HEK293T (cell line): ENCODE measurements at regions not wholly inside any gene's neighbourhood (a gene's known extent, or its start where the extent isn't known, plus 50 kb on each side); places are given as distances from the start of the nearest gene placed in this dataset.
"Not testable (repeated sequence)": the region's sequence is repeated elsewhere in the genome, so short reads cannot be mapped to it uniquely, and the experiment has no call there.

Experiments used
- CTCF ChIA-PET: fragments of 350-600 bp; formaldehyde crosslinking; extraction: SDS; loops from one replicate; lab custom pipeline; 2021; ENCODE audit warnings: antibody characterized with exemption, inconsistent platforms; lab: Yijun Ruan, JAX
- POLR2A ChIA-PET: fragments of 350-600 bp; formaldehyde crosslinking; extraction: SDS; loops from one replicate; lab custom pipeline; 2020; ENCODE audit warnings: antibody characterized with exemption, inconsistent platforms; lab: Yijun Ruan, JAX
- DNase-seq: peaks from one replicate; pipeline ENCODE4 v3.0.0; 2012; ENCODE audit warnings: mixed read lengths; ENCODE audit errors: extremely low spot score
- ARNT ChIP-seq: fragments of 450-650 bp; IDR thresholded peaks from 2 replicates; pipeline ENCODE4 v1.6.1; 2017; ENCODE audit warnings: mild to moderate bottlenecking
- BHLHE40 ChIP-seq: fragments of 450-650 bp; IDR thresholded peaks from 2 replicates; pipeline ENCODE4 v1.6.1; 2016; ENCODE audit warnings: mild to moderate bottlenecking, moderate library complexity, borderline replicate concordance
- CTBP1 ChIP-seq: fragments of 450-650 bp; IDR thresholded peaks from 2 replicates; pipeline ENCODE4 v1.6.1; 2016; ENCODE audit warnings: borderline replicate concordance
- ELF4 ChIP-seq: fragments of 450-650 bp; IDR thresholded peaks from 2 replicates; pipeline ENCODE4 v1.6.1; 2017; ENCODE audit warnings: antibody characterized with exemption
- FOXA1 ChIP-seq: fragments of 450-650 bp; IDR thresholded peaks from 2 replicates; pipeline ENCODE4 v1.6.1; 2016; ENCODE audit warnings: mild to moderate bottlenecking
- FOXK2 ChIP-seq: fragments of 450-650 bp; IDR thresholded peaks from 2 replicates; pipeline ENCODE4 v1.6.1; 2016; ENCODE audit warnings: mild to moderate bottlenecking
- FOXM1 ChIP-seq: fragments of 450-650 bp; IDR thresholded peaks from 2 replicates; pipeline ENCODE4 v1.6.1; 2017; ENCODE audit warnings: mild to moderate bottlenecking, borderline replicate concordance
- HDGF ChIP-seq: fragments of 450-650 bp; IDR thresholded peaks from 2 replicates; pipeline ENCODE4 v1.6.1; 2017; ENCODE audit warnings: antibody characterized with exemption, borderline replicate concordance
- L3MBTL2 ChIP-seq: fragments of 450-650 bp; conservative IDR thresholded peaks from 2 replicates; pipeline ENCODE4 v1.6.1; 2016; ENCODE audit warnings: mild to moderate bottlenecking
- LEF1 ChIP-seq: fragments of 450-650 bp; IDR thresholded peaks from 2 replicates; pipeline ENCODE4 v1.6.1; 2017; ENCODE audit warnings: mild to moderate bottlenecking, borderline replicate concordance
- NFRKB ChIP-seq: fragments of 450-650 bp; IDR thresholded peaks from 2 replicates; pipeline ENCODE4 v1.6.1; 2016; ENCODE audit warnings: mild to moderate bottlenecking, moderate library complexity
- SP1 ChIP-seq: fragments of 450-650 bp; IDR thresholded peaks from 2 replicates; pipeline ENCODE4 v1.6.1; 2017
- SUZ12 ChIP-seq: fragments of 450-650 bp; IDR thresholded peaks from 2 replicates; pipeline ENCODE4 v1.6.1; 2016; ENCODE audit warnings: mild to moderate bottlenecking
- TARDBP ChIP-seq: fragments of 450-650 bp; IDR thresholded peaks from 2 replicates; pipeline ENCODE4 v1.6.1; 2016
- ZNF384 ChIP-seq: fragments of 450-650 bp; IDR thresholded peaks from 2 replicates; pipeline ENCODE4 v1.6.1; 2016
- TF ChIP-seq, protein P1 (sequence below): fragments of 450-650 bp; IDR thresholded peaks from 2 replicates; pipeline ENCODE4 v1.6.1; 2016

DNA sequence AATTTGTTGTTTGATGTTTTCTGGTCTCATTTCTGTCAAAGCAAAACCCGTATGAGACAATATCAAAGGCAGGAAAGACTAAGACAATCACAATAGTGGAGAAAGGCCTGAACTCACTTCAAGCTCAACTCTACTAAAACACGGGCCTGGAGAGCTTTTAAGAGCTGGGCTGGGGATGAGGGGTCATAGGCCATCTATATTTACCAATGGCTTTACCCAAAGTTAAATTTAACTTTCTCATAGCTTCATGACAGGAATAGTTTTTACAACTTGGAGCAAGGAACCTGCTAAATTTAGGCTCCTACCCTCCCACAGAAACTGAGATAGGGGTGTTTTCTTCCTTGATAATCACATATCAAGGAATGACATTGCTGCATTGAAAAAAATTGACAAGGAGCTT is 223.4 kb upstream of the CHORDC1 start:
- no peak for DNase-seq
- TF ChIP-seq SP1 (no peak), NFRKB (no peak), LEF1 (no peak), FOXA1 (no peak), BHLHE40 (no peak), ZNF384 (no peak), FOXM1 (no peak)
- ChIA-PET CTCF (no interaction called here), POLR2A (no interaction called here)

DNA sequence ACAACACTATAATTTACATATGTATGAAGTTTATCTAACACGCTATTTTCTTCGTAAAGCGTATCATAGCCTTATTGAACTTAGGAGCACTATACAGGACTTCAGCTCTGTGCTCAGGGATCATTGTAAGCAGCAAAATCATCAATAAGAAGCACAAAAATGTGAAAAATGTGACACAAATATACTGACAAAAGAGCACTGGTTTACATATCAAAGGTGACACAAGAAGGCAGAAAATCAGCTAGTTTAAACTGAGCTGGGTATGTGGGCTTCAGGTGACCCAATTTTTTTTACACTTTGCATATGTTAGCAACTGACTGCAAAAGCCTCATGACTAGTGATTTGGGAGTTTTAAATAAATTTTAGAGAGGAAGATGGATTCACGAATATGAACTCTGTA is 215.2 kb upstream of the CHORDC1 start:
- CTCF ChIA-PET: no interaction called here
- POLR2A ChIA-PET: no interaction called here
- no peak for TF ChIP-seq ELF4
- DNase-seq: no peak

DNA sequence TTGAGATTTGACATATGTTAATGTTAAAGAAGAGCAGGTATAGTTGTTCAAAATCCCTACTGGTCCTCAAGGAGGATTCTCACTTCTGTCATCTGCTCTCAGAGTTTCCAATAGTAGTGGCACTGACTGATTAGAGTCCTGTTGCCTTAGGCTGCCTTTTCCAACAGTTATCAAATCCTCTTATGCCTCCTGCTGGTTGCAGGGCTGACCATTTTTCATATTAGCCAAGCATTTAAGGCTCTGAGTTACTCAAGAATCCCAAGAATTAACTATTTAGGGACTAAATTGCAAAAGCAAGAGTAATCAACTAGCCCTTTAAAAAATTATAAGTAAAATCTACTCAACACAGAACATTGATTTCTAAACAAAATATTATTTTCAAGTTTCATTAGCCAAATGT is 212.0 kb upstream of the CHORDC1 start:
- POLR2A ChIA-PET: no interaction called here
- peak; percentile 11 for DNase-seq
- TF ChIP-seq ZNF384 (no peak), SP1 (no peak), SUZ12 (no peak), BHLHE40 (no peak), ARNT (no peak), ELF4 (no peak), HDGF (no peak), NFRKB (no peak), TARDBP (no peak), FOXA1 (no peak), L3MBTL2 (no peak)
- TF ChIP-seq, protein P1, sequence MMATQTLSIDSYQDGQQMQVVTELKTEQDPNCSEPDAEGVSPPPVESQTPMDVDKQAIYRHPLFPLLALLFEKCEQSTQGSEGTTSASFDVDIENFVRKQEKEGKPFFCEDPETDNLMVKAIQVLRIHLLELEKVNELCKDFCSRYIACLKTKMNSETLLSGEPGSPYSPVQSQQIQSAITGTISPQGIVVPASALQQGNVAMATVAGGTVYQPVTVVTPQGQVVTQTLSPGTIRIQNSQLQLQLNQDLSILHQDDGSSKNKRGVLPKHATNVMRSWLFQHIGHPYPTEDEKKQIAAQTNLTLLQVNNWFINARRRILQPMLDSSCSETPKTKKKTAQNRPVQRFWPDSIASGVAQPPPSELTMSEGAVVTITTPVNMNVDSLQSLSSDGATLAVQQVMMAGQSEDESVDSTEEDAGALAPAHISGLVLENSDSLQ: no peak
- CTCF ChIA-PET: interaction anchor here (0.7 to 1.4 kb wide), 3 partner anchors 146 to 230 kb away, joined by 3 read pairs; no protein-coding TSS in a partner anchor

DNA sequence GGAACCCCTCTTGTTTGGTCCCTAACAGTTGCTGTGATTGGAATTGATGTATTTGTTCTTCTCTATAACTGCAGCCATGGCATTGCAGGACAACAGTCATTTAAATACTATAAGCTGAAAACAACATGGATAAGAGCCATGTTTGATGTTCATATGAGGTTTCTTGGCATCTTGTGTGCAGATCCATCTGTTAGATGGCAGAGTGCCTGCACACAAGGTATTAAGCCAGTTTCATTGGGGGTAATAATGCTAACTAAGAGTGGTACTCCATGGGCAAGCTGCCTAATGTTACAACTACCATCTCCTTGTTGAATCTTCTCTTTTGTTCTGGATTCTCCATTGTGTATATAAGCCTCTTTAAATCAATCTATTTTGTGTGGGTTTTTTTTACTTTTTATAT is 206.0 kb upstream of the CHORDC1 start:
- TF ChIP-seq FOXK2: no peak
- POLR2A ChIA-PET: no interaction called here
- CTCF ChIA-PET: no interaction called here
- no peak for DNase-seq

DNA sequence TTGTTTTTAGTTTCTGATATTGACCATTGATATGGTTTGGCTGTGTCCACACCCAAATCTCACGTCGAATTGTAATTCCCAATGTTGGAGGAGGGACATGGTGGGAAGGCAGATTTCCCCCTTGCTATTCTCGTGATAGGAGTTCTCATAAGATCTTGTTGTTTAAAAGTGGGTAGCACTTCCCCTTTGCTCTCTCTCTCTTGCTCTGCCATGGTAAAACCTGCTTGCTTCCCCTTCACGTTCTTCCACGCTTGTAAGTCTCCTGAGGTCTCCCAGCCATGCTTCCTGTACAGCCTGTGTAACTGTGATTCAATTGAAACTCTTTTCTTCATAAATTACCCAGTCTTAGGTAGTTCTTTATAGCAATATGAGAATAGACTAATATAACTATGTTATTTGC is 203.6 kb upstream of the CHORDC1 start:
- DNase-seq: no peak
- TF ChIP-seq TARDBP (no peak), FOXA1 (no peak), ARNT (no peak), ELF4 (no peak), HDGF (no peak), NFRKB (no peak), FOXK2 (no peak), SP1 (no peak), ZNF384 (no peak)
- TF ChIP-seq, protein P1: no peak
- CTCF ChIA-PET: no interaction called here
- POLR2A ChIA-PET: no interaction called here

DNA sequence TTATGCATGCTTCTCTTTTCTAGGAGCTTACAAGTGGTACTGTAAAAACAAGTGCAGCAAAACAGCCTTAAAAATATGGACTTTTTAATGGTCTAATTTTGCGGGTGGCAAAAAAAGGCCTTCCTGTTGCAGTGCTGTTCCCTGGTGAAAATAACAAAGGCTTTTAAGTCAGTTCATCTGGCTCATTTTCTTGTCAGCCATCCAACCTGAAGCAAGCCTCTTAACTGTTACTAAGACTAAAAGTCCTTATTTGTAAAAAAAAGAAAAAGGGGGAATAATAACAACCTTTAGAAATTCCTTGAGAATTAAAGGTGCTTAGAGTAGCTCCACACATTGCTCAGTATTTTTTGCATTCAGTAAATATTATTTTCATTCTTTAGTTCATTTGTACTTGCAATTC is 200.5 kb upstream of the CHORDC1 start:
- no peak for TF ChIP-seq FOXM1
- ChIA-PET POLR2A (no interaction called here), CTCF (no interaction called here)
- no peak for DNase-seq

DNA sequence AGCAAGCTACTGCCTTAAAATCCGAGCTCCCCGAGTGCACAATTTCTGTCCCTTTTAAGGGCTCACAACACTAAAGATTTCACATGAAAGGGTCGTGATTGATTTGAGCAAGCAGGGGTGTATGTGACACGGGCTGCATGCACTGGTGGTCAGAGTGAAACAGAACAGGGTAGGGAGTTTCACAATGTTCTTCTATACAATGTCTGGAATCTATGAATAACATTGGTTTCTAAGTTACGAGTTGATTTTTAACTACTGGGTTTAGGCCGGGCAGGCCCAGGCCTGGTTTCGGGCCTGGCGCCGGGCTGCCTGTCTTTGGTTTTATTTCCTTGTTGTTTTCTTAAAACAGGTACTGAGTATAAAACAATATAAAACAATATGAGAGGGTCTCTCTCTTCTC is 199.9 kb upstream of the CHORDC1 start:
- POLR2A ChIA-PET, DNase-seq, CTCF ChIA-PET: not testable (repeated sequence)

DNA sequence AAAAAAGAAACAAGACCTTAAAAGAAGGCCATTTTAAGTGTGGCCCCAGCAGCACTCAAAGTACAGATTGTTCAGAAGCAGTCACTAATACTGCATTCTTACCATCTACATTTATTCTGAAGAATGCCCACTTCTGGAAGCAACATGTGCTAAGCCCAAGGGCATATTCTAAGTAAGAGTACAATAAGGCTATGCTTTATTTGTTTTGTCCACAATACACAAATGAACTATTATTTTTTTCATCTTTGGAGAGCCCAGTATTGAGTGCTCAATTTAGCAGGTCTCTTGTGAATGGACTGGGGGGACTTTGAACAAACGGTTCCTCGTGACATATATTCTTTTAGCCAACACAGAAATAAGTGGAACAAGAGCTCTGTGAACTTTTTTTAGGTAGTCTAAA is 191.4 kb upstream of the CHORDC1 start:
- CTCF ChIA-PET: no interaction called here
- TF ChIP-seq LEF1 (no peak), NFRKB (no peak), L3MBTL2 (no peak), ELF4 (no peak), TARDBP (no peak), SP1 (no peak), ZNF384 (no peak), ARNT (no peak), FOXM1 (no peak), CTBP1 (no peak), BHLHE40 (no peak), HDGF (no peak)
- DNase-seq: no peak
- POLR2A ChIA-PET: no interaction called here

DNA sequence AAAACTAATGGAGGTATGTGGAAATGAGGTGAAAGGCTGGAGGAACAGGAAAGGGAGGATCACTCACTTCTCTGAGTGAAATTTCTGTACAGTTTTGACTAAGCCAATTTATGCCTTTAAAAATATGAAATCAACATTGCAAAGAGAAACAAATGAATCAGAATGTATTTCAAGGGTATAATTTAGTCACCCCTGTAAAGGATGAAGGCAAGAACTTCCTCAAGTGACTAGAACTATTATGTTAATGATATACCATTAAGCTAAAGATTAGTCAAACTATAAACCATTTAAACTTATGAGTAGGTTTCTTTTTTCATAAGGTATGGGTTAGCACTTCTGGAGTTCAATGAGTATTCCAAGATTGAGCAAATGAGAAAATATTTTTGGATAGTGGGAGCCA is 184.5 kb upstream of the CHORDC1 start:
- TF ChIP-seq FOXM1 (no peak), FOXK2 (no peak), L3MBTL2 (no peak), BHLHE40 (no peak), TARDBP (no peak), ARNT (no peak)
- ChIA-PET POLR2A (no interaction called here), CTCF (no interaction called here)
- no peak for DNase-seq
